ENCODE measurements at regions not wholly inside any gene's neighbourhood (a gene's known extent, or its start where the extent isn't known, plus 50 kb on each side); places are given as distances from the start of the nearest gene placed in this dataset.
"Not testable (repeated sequence)": the region's sequence is repeated elsewhere in the genome, so short reads cannot be mapped to it uniquely, and the experiment has no call there.

DNA sequence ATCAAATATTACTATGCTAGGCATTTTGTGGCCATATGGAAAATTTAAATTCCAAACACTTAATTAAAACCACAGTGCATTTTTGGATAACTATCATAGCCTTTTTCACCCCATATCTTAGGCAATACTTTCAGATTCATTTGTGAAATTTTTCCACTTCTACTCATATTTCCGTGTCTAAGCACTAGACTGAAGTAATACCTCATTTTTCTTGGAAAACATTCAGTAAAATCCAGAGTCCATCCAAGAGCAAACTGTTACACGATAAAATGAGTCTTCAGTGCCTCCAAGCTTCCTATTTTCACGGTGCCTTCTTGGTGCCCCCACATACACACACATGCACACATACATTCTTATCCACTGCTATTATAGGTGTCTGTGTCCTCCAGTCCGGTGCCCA is 845.9 kb downstream of the TBL1XR1 start:
- DNase-seq (ENCODE audit: low read depth) = no peak
- no peak overlapping the region for H3K4me3 ChIP-seq (ENCODE audit: low read depth, low read length)
- TF ChIP-seq, protein P1, sequence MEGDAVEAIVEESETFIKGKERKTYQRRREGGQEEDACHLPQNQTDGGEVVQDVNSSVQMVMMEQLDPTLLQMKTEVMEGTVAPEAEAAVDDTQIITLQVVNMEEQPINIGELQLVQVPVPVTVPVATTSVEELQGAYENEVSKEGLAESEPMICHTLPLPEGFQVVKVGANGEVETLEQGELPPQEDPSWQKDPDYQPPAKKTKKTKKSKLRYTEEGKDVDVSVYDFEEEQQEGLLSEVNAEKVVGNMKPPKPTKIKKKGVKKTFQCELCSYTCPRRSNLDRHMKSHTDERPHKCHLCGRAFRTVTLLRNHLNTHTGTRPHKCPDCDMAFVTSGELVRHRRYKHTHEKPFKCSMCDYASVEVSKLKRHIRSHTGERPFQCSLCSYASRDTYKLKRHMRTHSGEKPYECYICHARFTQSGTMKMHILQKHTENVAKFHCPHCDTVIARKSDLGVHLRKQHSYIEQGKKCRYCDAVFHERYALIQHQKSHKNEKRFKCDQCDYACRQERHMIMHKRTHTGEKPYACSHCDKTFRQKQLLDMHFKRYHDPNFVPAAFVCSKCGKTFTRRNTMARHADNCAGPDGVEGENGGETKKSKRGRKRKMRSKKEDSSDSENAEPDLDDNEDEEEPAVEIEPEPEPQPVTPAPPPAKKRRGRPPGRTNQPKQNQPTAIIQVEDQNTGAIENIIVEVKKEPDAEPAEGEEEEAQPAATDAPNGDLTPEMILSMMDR (IDR thresholded peaks at IDR 0.05; ENCODE audit: insufficient read depth, low read depth, low read length) = no peak

DNA sequence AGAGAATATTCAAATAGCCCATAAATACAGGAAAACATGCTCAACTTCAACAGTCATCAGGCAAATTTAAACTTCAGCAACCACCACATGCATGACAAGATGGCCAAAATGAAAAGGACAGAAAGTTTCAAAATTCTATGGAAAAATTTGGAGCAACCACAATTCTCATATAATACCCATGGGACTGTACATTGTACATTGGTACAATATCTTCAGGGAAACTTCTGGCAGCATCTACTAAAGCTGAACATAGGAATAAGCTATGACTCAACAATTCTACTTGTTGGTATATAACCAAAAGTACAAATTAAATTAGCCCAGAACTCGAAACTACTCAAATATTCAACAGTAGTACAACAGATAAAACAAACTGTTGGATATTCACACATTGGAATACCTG is 847.6 kb downstream of the TBL1XR1 start:
- no peak for DNase-seq (ENCODE audit: low read depth)

DNA sequence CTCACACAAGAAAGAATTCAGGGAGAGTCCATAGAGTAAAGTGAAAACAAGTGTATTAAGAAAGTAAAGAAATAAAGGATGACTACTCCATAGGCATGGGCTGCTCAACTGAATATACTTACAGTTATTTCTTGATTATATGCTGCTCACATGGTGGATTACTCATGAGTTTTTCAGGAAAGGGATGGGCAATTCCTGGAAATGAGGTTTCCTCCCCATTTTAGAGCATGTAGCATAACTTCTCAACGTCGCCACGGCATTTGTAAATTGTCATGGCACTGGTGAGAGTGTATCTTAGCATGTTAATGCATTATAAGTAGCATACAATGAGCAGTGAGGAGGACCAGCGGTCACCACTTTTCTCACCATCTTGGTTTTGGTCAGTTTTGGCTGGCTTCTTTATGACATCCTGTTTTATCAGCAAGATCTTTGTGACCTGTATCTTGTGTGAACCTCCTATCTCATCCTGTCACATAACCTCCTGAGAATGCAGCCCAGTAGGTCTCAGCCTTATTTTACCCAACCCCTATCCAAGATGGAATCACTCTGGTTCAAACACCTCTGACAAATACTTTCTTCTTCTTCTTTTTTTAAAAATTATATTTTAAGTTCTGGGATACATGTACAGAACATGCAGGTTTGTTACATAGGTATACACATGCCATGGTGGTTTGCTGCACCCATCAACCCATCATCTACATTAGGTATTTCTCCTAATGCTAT is 849.7 kb downstream of the TBL1XR1 start:
- TF ChIP-seq, protein P1 (IDR thresholded peaks at IDR 0.05; ENCODE audit: insufficient read depth, low read depth, low read length) = no peak
- DNase-seq (ENCODE audit: low read depth) = no peak

More for the DNA sequence above, 847.6 kb downstream of the TBL1XR1 start:
- no peak overlapping the region for H3K4me3 ChIP-seq (ENCODE audit: low read depth, low read length)
- TF ChIP-seq, protein P1 (IDR thresholded peaks at IDR 0.05; ENCODE audit: insufficient read depth, low read depth, low read length) = no peak

DNA sequence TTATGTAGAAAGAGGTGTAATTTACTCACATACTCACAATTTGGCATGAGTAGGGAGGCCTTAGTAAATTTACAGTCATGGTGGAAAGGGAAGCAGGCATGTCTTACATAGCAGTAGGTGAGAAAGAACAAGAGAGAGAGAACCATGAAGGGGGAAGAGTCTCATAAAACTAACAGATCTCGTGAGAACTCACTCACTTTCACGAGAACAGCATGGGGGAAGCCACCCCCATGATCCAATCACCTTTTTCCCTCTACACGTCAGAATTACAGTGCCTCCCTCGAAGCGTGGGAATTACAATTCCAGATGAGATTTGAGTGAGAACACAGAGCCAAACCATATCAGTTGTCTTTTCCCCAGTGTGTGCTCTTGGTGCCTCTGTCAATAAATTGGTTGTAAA is 855.3 kb downstream of the TBL1XR1 start:
- DNase-seq (ENCODE audit: low read depth) = no peak
- TF ChIP-seq, protein P1 (IDR thresholded peaks at IDR 0.05; ENCODE audit: insufficient read depth, low read depth, low read length) = no peak
- no peak overlapping the region for H3K4me3 ChIP-seq (ENCODE audit: low read depth, low read length)

More for the DNA sequence above, 849.7 kb downstream of the TBL1XR1 start:
- no peak overlapping the region for H3K4me3 ChIP-seq (ENCODE audit: low read depth, low read length)

DNA sequence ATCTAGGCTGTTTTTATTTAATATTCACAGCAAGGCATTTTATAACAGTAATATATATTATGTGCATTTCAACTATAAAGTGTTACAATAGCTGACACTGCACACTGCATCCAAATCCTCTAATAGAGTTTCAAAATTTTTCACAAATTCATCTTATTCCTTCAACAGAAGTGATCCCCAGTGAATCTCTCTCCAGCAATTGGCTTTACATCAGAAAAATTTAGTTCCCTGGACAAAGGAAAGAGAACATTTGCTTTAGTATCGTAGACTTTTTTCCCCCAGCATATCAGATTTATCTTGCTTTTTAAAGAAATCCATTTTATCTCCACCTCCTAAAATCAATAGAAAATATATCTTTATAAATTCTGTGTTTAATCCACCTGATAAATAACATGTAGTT is 868.6 kb downstream of the TBL1XR1 start:
- TF ChIP-seq, protein P1 (IDR thresholded peaks at IDR 0.05; ENCODE audit: insufficient read depth, low read depth, low read length) = no peak
- no peak overlapping the region for H3K4me3 ChIP-seq (ENCODE audit: low read depth, low read length)
- DNase-seq (ENCODE audit: low read depth) = no peak

DNA sequence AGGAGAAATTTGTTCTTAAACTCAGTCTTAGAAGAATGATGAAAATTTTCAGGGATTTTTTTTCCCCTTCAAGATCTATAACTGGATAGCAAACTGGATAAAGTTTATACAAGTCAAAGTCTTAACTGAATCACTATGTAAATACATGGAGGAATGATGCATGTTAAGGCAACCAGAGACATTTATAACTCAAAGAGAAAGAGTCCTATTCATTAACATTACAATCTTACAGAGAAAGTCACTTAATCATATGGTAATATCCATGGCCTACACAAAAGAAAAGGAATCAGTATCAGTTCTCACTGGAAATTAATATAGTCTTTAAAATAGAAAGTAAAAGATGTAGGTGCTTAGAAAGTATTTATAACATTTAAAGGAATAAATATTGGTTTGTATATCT is 869.1 kb downstream of the TBL1XR1 start:
- no peak for DNase-seq (ENCODE audit: low read depth)
- H3K4me3 ChIP-seq (ENCODE audit: low read depth, low read length) = no peak overlapping the region
- TF ChIP-seq, protein P1 (IDR thresholded peaks at IDR 0.05; ENCODE audit: insufficient read depth, low read depth, low read length) = no peak

DNA sequence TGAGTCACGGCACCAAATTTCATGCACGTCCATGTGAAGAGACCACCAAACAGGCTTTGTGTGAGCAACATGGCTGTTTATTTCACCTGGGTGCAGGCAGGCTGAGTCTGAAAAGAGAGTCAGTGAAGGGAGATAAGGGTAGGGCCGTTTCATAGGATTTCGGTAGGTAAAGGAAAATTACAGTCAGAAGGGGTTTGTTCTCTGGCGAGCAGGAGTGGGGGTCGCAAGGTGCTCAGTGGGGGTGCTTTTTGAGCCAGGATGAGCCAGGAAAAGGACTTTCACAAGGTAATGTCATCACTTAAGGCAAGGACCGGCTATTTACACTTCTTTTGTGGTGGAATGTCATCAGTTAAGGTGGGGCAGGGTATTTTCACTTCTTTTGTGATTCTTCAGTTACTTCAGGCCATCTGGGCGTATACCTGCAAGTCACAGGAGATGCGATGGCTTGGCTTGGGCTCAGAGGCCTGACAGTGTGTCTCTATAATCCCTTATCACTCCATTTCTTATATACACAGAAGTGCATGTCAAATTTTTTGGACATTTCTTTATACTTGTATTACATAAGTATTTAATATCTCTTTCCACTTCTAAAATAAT is 870.3 kb downstream of the TBL1XR1 start:
- not testable (repeated sequence) for DNase-seq (ENCODE audit: low read depth); H3K4me3 ChIP-seq (ENCODE audit: low read depth, low read length)

DNA sequence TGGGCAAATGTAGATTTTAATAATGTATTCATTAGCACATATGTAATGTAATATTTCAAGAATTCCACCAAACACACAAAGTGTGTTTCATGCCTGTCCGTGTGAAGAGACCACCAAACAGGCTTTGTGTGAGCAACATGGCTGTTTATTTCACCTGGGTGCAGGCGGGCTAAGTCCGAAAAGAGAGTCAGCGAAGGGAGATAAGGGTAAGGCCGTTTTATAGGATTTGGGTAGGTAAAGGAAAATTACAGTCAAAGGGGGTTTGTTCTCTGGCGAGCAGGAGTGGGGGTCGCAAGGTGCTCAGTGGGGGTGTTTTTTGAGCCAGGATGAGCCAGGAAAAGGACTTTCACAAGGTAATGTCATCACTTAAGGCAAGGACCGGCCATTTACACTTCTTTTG is 875.8 kb downstream of the TBL1XR1 start:
- not testable (repeated sequence) for H3K4me3 ChIP-seq (ENCODE audit: low read depth, low read length); DNase-seq (ENCODE audit: low read depth)

Data from fibroblast of villous mesenchyme (primary cell).